Heart left ventricle (tissue), 16 donors: ENCODE measurements at regions not wholly inside any gene's neighbourhood (a gene's known extent, or its start where the extent isn't known, plus 50 kb on each side); places are given as distances from the start of the nearest gene placed in this dataset.
A peak's percentile ranks its signal among the peaks of the same experiment; 100 is the strongest.

Source experiments
- ATAC-seq, 4 donors: fragments of 200-7000 bp; cut with Tn5 transposase; one replicate each; pipeline ENCODE4 v1.9.1; 2020 to 2022; ENCODE audit warnings: moderate library complexity in 4 of 4, mild to moderate bottlenecking in 3 of 4, moderate number of reproducible peaks in 1 of 4
- DNase-seq, 5 donors: peaks; one replicate each; pipeline ENCODE4 v3.0.0-alpha.2; 2020
- H3K27ac ChIP-seq, 12 donors: fragments of 200-600 bp; sonication (generic) in 4 of 12; one replicate each; pipeline versions ENCODE4 v1.5.0 to v1.8.0; 2016 to 2022; ENCODE audit warnings: mild to moderate bottlenecking in 2 of 12
- H3K27me3 ChIP-seq, 9 donors: fragments of 200-600 bp; sonication (generic) in 2 of 9; one replicate each; pipeline versions ENCODE4 v1.5.1 to v1.8.0; 2016 to 2022; ENCODE audit warnings: mild to moderate bottlenecking in 3 of 9
- H3K36me3 ChIP-seq, 9 donors: fragments of 200-600 bp; sonication (generic) in 2 of 9; one replicate each; pipeline versions ENCODE4 v1.5.0 to v1.8.0; 2018 to 2022; ENCODE audit warnings: mild to moderate bottlenecking in 2 of 9
- H3K4me1 ChIP-seq, 12 donors: fragments of 200-600 bp; sonication (generic) in 4 of 12; one replicate each; pipeline versions ENCODE4 v1.5.0 to v1.8.0; 2016 to 2022; ENCODE audit warnings: mild to moderate bottlenecking in 3 of 12
- H3K4me3 ChIP-seq, 12 donors: fragments of 200-600 bp; sonication (generic) in 4 of 12; one replicate each; pipeline versions ENCODE4 v1.5.0 to v1.8.0; 2017 to 2022; ENCODE audit warnings: mild to moderate bottlenecking in 9 of 12, moderate library complexity in 4 of 12
- H3K9me3 ChIP-seq, 12 donors: fragments of 200-600 bp; sonication (generic) in 4 of 12; one replicate each; pipeline versions ENCODE4 v1.5.0 to v1.8.0; 2016 to 2022; ENCODE audit warnings: mild to moderate bottlenecking in 1 of 12
- CTCF ChIP-seq, 12 donors: fragments of 200-600 bp; sonication (generic) in 4 of 12; IDR thresholded peaks; one replicate each; pipeline versions ENCODE4 v1.5.0 to v1.8.0; 2018 to 2022; ENCODE audit warnings: antibody characterized with exemption in 12 of 12, mild to moderate bottlenecking in 5 of 12
- POLR2A ChIP-seq, 2 donors: fragments of 450-650 bp; IDR thresholded peaks; one replicate each; pipeline ENCODE4 v1.6.1; 2017; ENCODE audit warnings: antibody characterized with exemption in 2 of 2, mild to moderate bottlenecking in 2 of 2, moderate library complexity in 2 of 2
- WGBS, 4 donors: extraction: QIAGEN DNeasy Blood & Tissue Kit in 2 of 4; methylation state at CpG; one replicate each; pipeline versions ENCODE4 v1.1.5 to v1.1.7; 2013 to 2018; 5-methylcytosine and 5-hydroxymethylcytosine counted together
- intact Hi-C, 10 donors: fragments of 100-400 bp; cut with DNase I; formaldehyde crosslinking; loops; one replicate each; pipeline versions ENCODE4 v1.11.1 to v1.14.2; 2022
- donor health status: ischemic (EF 13 %, LVEDD 7.1; RV severe dilation, severe dysfunction).
- donor health status: healthy with polysubstance abuse.
- donor health status: DM: no; HTN: yes; CAD: no.
- donor health status: DM: no; HTN: no; CAD: no.
- donor health status: ischemic (EF 25% LVEDD 6.9; RV normal size, moderate dysfunction).
- donor health status: ischemic (EF 25% LVEDD 5.7; RV mildly dilated, moderate dysfunction).
- donor health status: healthy.
- donor health status: DM: yes; HTN: yes; CAD: no.
- donor health status: ischemic (EF 35%, LVEDD 5.7; RV mildly dilated, moderate dysfunction).
- donor health status: nonischemic (EF 11% LVEDD 7.7; RV severe dilation, severe dysfunction).
- donor health status: DM: yes; HTN: yes; CAD: no.
- donor health status: PGD.
- donor health status: ischemic (EF 29% LVEDD 5.4; RV normal size, mild dysfunction).
- donor health status: nonischemic (EF 23%, LVEDD 6.1; RV moderate dilation, normal function).

GRCh38 chr9:119537138-119537537 lies 167.9 kb upstream of the BRINP1 start:
- Histone ChIP-seq H3K27me3 (peaks cover 0 to 5% (median 0%) of the 10 kb centered on the region in 9 donors), H3K36me3 (no peaks in the 10 kb centered on the region), H3K4me1 (no peaks in the 10 kb centered on the region), H3K27ac (no peak overlapping the region), H3K4me3 (no peak overlapping the region), H3K9me3 (peaks cover 0 to 4% (median 0%) of the 10 kb centered on the region in 12 donors)
- WGBS, 4 donors, result 30 to 38% (median 35%) methylated on average over 3 of the region's 3 CpGs
- no peak for DNase-seq
- intact Hi-C loops, result no loop called here
- TF ChIP-seq POLR2A (IDR thresholded peaks at IDR 0.05), result no peak
- no peak for TF ChIP-seq CTCF (IDR thresholded peaks at IDR 0.05)
- no peak for ATAC-seq

GRCh38 chr9:119533504-119533903 lies 164.3 kb upstream of the BRINP1 start:
- intact Hi-C loops, result no loop called here
- no peak for ATAC-seq

GRCh38 chr9:119526698-119527097 lies 157.5 kb upstream of the BRINP1 start:
- WGBS, 4 donors, result 50 to 58% (median 55%) methylated on average over 8 of the region's 8 CpGs
- no peak overlapping the region for H3K27ac ChIP-seq
- no peak overlapping the region for H3K4me3 ChIP-seq
- peaks cover 0 to 6% (median 0%) of the 10 kb centered on the region in 9 donors for H3K27me3 ChIP-seq
- ATAC-seq, result peak in 3 of 4 donors; percentile 44 to 66 (median 58)
- intact Hi-C loops, result no loop called here
- H3K9me3 ChIP-seq, result peaks cover 0 to 9% (median 0%) of the 10 kb centered on the region in 12 donors
- DNase-seq, result peak in 1 of 5 donors; percentile 10
- H3K4me1 ChIP-seq, result no peaks in the 10 kb centered on the region
- H3K36me3 ChIP-seq, result no peaks in the 10 kb centered on the region
- TF ChIP-seq POLR2A (IDR thresholded peaks at IDR 0.05) (no peak), CTCF (IDR thresholded peaks at IDR 0.05) (no peak)

More at GRCh38 chr9:119533504-119533903, 164.3 kb upstream of the BRINP1 start:
- Histone ChIP-seq H3K9me3 (no peaks in the 10 kb centered on the region), H3K27me3 (peaks cover 0 to 11% (median 0%) of the 10 kb centered on the region in 9 donors), H3K4me1 (no peaks in the 10 kb centered on the region), H3K4me3 (no peak overlapping the region), H3K27ac (no peak overlapping the region), H3K36me3 (no peaks in the 10 kb centered on the region)
- TF ChIP-seq POLR2A (IDR thresholded peaks at IDR 0.05) (no peak), CTCF (IDR thresholded peaks at IDR 0.05) (no peak)
- 41 to 52% (median 46%) methylated on average over 3 of the region's 3 CpGs for WGBS, 4 donors
- no peak for DNase-seq

GRCh38 chr9:119523508-119523907 lies 154.3 kb upstream of the BRINP1 start:
- H3K27ac ChIP-seq, result no peak overlapping the region
- H3K4me3 ChIP-seq, result no peak overlapping the region
- WGBS, 4 donors, result 52 to 55% (median 53%) methylated on average over 1 of the region's 1 CpG
- peaks cover 0 to 9% (median 0%) of the 10 kb centered on the region in 12 donors for H3K9me3 ChIP-seq
- TF ChIP-seq POLR2A (IDR thresholded peaks at IDR 0.05) (no peak), CTCF (IDR thresholded peaks at IDR 0.05) (no peak)
- no peaks in the 10 kb centered on the region for H3K36me3 ChIP-seq
- ATAC-seq (no peak), DNase-seq (no peak)
- H3K4me1 ChIP-seq, result no peaks in the 10 kb centered on the region
- no peaks in the 10 kb centered on the region for H3K27me3 ChIP-seq
- intact Hi-C loops, result no loop called here
